ENCODE measurements at regions not wholly inside any gene's neighbourhood (a gene's known extent, or its start where the extent isn't known, plus 50 kb on each side); places are given as distances from the start of the nearest gene placed in this dataset.

GRCh38 chr13:53941588-53942190, 913.1 kb downstream of the OLFM4 start:
- no peaks in the 10 kb centered on the region for H3K36me3 ChIP-seq (ENCODE audit: insufficient read depth, low read length, poor library complexity, severe bottlenecking)
- CTCF ChIA-PET = no interaction called here
- DNase-seq (ENCODE audit: low spot score) = no peak
- TF ChIP-seq CTCF (conservative IDR thresholded peaks at IDR 0.05; ENCODE audit: low read depth, low read length) (no peak), EZH2 (IDR thresholded peaks at IDR 0.05; ENCODE audit: borderline replicate concordance, low read depth, low read length, poor library complexity, severe bottlenecking) (no peak)
- intact Hi-C loops (cut with micrococcal nuclease; ENCODE audit: unreplicated experiment) = no loop called here
- no peak overlapping the region for H3K4me3 ChIP-seq (ENCODE audit: low read depth, low read length, poor library complexity, severe bottlenecking)
- POLR2A ChIA-PET (ENCODE audit: low non-redundant PET) = no interaction called here
- no peaks in the 10 kb centered on the region for H3K27me3 ChIP-seq (replicated peaks; ENCODE audit: insufficient read depth, low read depth, low read length, poor library complexity)
- H3K4me1 ChIP-seq (ENCODE audit: insufficient read depth, low read length, poor library complexity, severe bottlenecking) = no peaks in the 10 kb centered on the region
- BruUV-seq (replicated peaks) = no TSS peak
- H3K27ac ChIP-seq (ENCODE audit: low read depth, low read length, poor library complexity, severe bottlenecking) = no peak overlapping the region
- no peaks in the 10 kb centered on the region for H3K9me3 ChIP-seq (ENCODE audit: low read depth, low read length, poor library complexity, severe bottlenecking)

DNA sequence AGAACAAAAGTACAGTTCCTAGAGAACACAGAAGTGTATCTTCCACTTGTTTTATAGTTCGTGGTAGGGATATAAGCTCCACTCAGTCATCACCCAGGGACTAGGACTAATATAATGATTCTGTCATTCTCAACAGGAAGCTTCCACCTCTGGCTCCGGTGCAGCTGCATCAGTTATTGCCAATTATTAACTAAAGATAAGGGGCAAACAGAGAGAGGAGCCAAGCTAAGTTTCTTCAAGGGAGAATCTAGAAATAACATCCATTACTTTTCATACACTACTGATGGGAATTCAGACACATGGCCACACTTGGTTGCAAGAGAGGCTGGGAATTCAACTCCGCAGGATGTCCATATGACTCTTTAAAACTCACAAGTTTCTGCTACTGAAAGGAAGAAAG, 917.9 kb downstream of the OLFM4 start:
- intact Hi-C loops (cut with micrococcal nuclease; ENCODE audit: unreplicated experiment) = no loop called here
- BruUV-seq (replicated peaks) = no TSS peak

DNA sequence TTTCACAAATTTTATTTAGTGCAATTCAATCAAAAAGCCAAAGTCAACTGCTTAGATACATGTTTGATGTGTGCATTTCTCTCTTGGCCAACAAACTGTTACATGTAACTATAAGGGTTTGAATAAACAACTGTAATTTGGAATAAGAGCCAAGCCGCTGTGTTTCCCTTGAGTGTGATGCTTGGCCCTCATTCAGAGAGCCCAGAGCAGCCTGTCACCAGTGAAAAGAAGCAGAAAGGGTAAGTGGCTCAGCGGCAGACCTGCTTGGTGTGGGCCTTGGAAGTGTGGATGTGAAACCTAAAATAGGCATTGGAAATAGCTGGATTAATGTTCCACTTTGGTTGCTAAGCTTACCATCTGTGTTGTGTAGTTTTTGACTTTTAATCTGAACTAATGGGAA, 924.6 kb downstream of the OLFM4 start:
- Histone ChIP-seq H3K4me1 (ENCODE audit: insufficient read depth, low read length, poor library complexity, severe bottlenecking) (no peaks in the 10 kb centered on the region), H3K27me3 (replicated peaks; ENCODE audit: insufficient read depth, low read depth, low read length, poor library complexity) (no peaks in the 10 kb centered on the region), H3K4me3 (ENCODE audit: low read depth, low read length, poor library complexity, severe bottlenecking) (no peak overlapping the region), H3K9me3 (ENCODE audit: low read depth, low read length, poor library complexity, severe bottlenecking) (no peaks in the 10 kb centered on the region), H3K36me3 (ENCODE audit: insufficient read depth, low read length, poor library complexity, severe bottlenecking) (no peaks in the 10 kb centered on the region), H3K27ac (ENCODE audit: low read depth, low read length, poor library complexity, severe bottlenecking) (no peak overlapping the region)
- ChIA-PET POLR2A (ENCODE audit: low non-redundant PET) (interaction anchor here (0.7 kb wide), 1 partner anchor 94 kb away, joined by 3 read pairs; no protein-coding TSS in a partner anchor), CTCF (no interaction called here)
- no TSS peak for BruUV-seq (replicated peaks)
- no peak for TF ChIP-seq CTCF (conservative IDR thresholded peaks at IDR 0.05; ENCODE audit: low read depth, low read length)
- no peak for TF ChIP-seq EZH2 (IDR thresholded peaks at IDR 0.05; ENCODE audit: borderline replicate concordance, low read depth, low read length, poor library complexity, severe bottlenecking)
- intact Hi-C loops (cut with micrococcal nuclease; ENCODE audit: unreplicated experiment) = no loop called here
- DNase-seq (ENCODE audit: low spot score) = no peak

More for the DNA sequence above, 917.9 kb downstream of the OLFM4 start:
- POLR2A ChIA-PET (ENCODE audit: low non-redundant PET) = no interaction called here
- H3K27me3 ChIP-seq (replicated peaks; ENCODE audit: insufficient read depth, low read depth, low read length, poor library complexity) = no peaks in the 10 kb centered on the region
- TF ChIP-seq EZH2 (IDR thresholded peaks at IDR 0.05; ENCODE audit: borderline replicate concordance, low read depth, low read length, poor library complexity, severe bottlenecking) = no peak
- TF ChIP-seq CTCF (conservative IDR thresholded peaks at IDR 0.05; ENCODE audit: low read depth, low read length) = no peak
- CTCF ChIA-PET = no interaction called here
- no peaks in the 10 kb centered on the region for H3K4me1 ChIP-seq (ENCODE audit: insufficient read depth, low read length, poor library complexity, severe bottlenecking)
- no peak overlapping the region for H3K27ac ChIP-seq (ENCODE audit: low read depth, low read length, poor library complexity, severe bottlenecking)
- no peak overlapping the region for H3K4me3 ChIP-seq (ENCODE audit: low read depth, low read length, poor library complexity, severe bottlenecking)
- no peak for DNase-seq (ENCODE audit: low spot score)
- H3K9me3 ChIP-seq (ENCODE audit: low read depth, low read length, poor library complexity, severe bottlenecking) = no peaks in the 10 kb centered on the region
- H3K36me3 ChIP-seq (ENCODE audit: insufficient read depth, low read length, poor library complexity, severe bottlenecking) = no peaks in the 10 kb centered on the region

Measured in A673 (cell line).